Heart left ventricle (tissue), 13 donors: ENCODE measurements at regions not wholly inside any gene's neighbourhood (a gene's known extent, or its start where the extent isn't known, plus 50 kb on each side); places are given as distances from the start of the nearest gene placed in this dataset.

Source experiments
- POLR2A ChIP-seq, 2 donors: fragments of 450-650 bp; IDR thresholded peaks; one replicate each; pipeline ENCODE4 v1.6.1; 2017; ENCODE audit warnings: antibody characterized with exemption in 2 of 2, mild to moderate bottlenecking in 2 of 2, moderate library complexity in 2 of 2
- TF ChIP-seq, protein P1 (sequence below), 12 donors: fragments of 200-600 bp; sonication (generic) in 4 of 12; IDR thresholded peaks; one replicate each; pipeline versions ENCODE4 v1.5.0 to v1.8.0; 2018 to 2022; ENCODE audit warnings: antibody characterized with exemption in 12 of 12, mild to moderate bottlenecking in 5 of 12
- donor health status: ischemic (EF 13 %, LVEDD 7.1; RV severe dilation, severe dysfunction).
- donor health status: DM: no; HTN: yes; CAD: no.
- donor health status: DM: no; HTN: no; CAD: no.
- donor health status: ischemic (EF 25% LVEDD 6.9; RV normal size, moderate dysfunction).
- donor health status: ischemic (EF 25% LVEDD 5.7; RV mildly dilated, moderate dysfunction).
- donor health status: ischemic (EF 35%, LVEDD 5.7; RV mildly dilated, moderate dysfunction).
- donor health status: nonischemic (EF 11% LVEDD 7.7; RV severe dilation, severe dysfunction).
- donor health status: DM: yes; HTN: yes; CAD: no.
- donor health status: PGD.
- donor health status: ischemic (EF 29% LVEDD 5.4; RV normal size, mild dysfunction).
- donor health status: nonischemic (EF 23%, LVEDD 6.1; RV moderate dilation, normal function).

DNA sequence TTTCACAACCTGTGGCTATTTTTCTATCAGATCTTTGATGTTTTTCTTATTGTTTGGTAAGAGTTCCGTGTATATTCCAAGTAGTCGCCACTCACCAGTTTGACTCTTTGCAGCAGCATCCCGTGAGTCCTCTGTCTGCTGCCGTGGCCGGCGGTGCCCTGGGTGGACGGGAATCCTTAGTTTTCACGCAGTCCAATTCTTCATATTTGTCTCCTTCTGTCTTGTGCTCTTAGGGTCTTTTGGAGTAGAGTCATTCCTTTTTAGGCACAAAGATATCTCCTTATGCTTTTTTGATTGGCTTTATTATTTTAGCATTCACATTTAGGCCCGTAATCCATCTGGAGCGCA lies 94.9 kb upstream of the MSX1 start:
- TF ChIP-seq, protein P1, sequence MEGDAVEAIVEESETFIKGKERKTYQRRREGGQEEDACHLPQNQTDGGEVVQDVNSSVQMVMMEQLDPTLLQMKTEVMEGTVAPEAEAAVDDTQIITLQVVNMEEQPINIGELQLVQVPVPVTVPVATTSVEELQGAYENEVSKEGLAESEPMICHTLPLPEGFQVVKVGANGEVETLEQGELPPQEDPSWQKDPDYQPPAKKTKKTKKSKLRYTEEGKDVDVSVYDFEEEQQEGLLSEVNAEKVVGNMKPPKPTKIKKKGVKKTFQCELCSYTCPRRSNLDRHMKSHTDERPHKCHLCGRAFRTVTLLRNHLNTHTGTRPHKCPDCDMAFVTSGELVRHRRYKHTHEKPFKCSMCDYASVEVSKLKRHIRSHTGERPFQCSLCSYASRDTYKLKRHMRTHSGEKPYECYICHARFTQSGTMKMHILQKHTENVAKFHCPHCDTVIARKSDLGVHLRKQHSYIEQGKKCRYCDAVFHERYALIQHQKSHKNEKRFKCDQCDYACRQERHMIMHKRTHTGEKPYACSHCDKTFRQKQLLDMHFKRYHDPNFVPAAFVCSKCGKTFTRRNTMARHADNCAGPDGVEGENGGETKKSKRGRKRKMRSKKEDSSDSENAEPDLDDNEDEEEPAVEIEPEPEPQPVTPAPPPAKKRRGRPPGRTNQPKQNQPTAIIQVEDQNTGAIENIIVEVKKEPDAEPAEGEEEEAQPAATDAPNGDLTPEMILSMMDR (IDR thresholded peaks at IDR 0.05) = no peak
- TF ChIP-seq POLR2A (IDR thresholded peaks at IDR 0.05) = no peak
